OCI-LY3 (cell line): ENCODE measurements at regions not wholly inside any gene's neighbourhood (a gene's known extent, or its start where the extent isn't known, plus 50 kb on each side); places are given as distances from the start of the nearest gene placed in this dataset.
A peak's percentile ranks its signal among the peaks of the same experiment; 100 is the strongest.
"Not testable (repeated sequence)": the region's sequence is repeated elsewhere in the genome, so short reads cannot be mapped to it uniquely, and the experiment has no call there.

Source experiments
- H2AFZ ChIP-seq: fragments of 200-600, 300-600 bp; shearing (Covaris generic); 2 replicates; pipeline ENCODE4 v1.6.0; 2014; ENCODE audit warnings: antibody characterized with exemption, low read depth, low read length
- H3K27ac ChIP-seq: fragments of 200-600, 300-600 bp; sonication (generic); 2 replicates; pipeline ENCODE4 v1.5.1; 2014; ENCODE audit warnings: mild to moderate bottlenecking, low read length, moderate library complexity, mixed read lengths
- H3K27me3 ChIP-seq: fragments of 200-600, 300-600 bp; sonication (generic); 2 replicates; pipeline ENCODE4 v1.6.1; 2014; ENCODE audit warnings: low read depth, low read length, mixed read lengths
- H3K36me3 ChIP-seq: fragments of 200-600, 300-600 bp; sonication (generic); replicated peaks from 2 replicates; pipeline ENCODE3; 2014; ENCODE audit warnings: low read depth, low read length, mixed read lengths
- H3K4me1 ChIP-seq: fragments of 300-600, 200-600 bp; sonication (generic); 2 replicates; pipeline ENCODE4 v1.6.1; 2014; ENCODE audit warnings: low read length, mixed read lengths
- H3K4me2 ChIP-seq: fragments of 200-600, 300-600 bp; sonication (generic); 2 replicates; pipeline ENCODE4 v1.6.1; 2014; ENCODE audit warnings: low read length, mixed read lengths
- H3K4me3 ChIP-seq: fragments of 300-600, 200-600 bp; sonication (generic); 2 replicates; pipeline ENCODE4 v1.5.1; 2014; ENCODE audit warnings: antibody characterized with exemption, mild to moderate bottlenecking, low read length, moderate library complexity
- H3K79me2 ChIP-seq: fragments of 300-600, 200-600 bp; shearing (Covaris generic); 2 replicates; pipeline ENCODE4 v1.6.1; 2014; ENCODE audit warnings: mild to moderate bottlenecking, low read length, mixed read lengths
- H3K9ac ChIP-seq: fragments of 300-600, 200-600 bp; shearing (Covaris generic); 2 replicates; pipeline ENCODE4 v1.6.0; 2014; ENCODE audit warnings: mild to moderate bottlenecking, low read length, moderate library complexity
- H3K9me3 ChIP-seq: fragments of 200-600, 300-600 bp; shearing (Covaris generic); 2 replicates; pipeline ENCODE4 v1.6.1; 2014; ENCODE audit warnings: low read length, mixed read lengths; ENCODE audit not compliant: insufficient read depth
- H4K20me1 ChIP-seq: fragments of 200-600, 300-600 bp; sonication (generic); 2 replicates; pipeline ENCODE4 v1.6.1; 2016; ENCODE audit warnings: low read length, mixed read lengths; ENCODE audit not compliant: insufficient read depth
- EZH2phosphoT487 ChIP-seq: fragments of 200-600 bp; shearing (Covaris generic); IDR thresholded peaks from 2 replicates; pipeline ENCODE4 v1.6.1; 2018; ENCODE audit warnings: antibody characterized with exemption, mixed run types, low read depth
- TF ChIP-seq, protein P1 (sequence below): fragments of 200-600, 300-600 bp; sonication (generic); IDR thresholded peaks from 2 replicates; pipeline ENCODE4 v1.5.1; 2014; ENCODE audit warnings: antibody characterized with exemption, low read length, low read depth

DNA sequence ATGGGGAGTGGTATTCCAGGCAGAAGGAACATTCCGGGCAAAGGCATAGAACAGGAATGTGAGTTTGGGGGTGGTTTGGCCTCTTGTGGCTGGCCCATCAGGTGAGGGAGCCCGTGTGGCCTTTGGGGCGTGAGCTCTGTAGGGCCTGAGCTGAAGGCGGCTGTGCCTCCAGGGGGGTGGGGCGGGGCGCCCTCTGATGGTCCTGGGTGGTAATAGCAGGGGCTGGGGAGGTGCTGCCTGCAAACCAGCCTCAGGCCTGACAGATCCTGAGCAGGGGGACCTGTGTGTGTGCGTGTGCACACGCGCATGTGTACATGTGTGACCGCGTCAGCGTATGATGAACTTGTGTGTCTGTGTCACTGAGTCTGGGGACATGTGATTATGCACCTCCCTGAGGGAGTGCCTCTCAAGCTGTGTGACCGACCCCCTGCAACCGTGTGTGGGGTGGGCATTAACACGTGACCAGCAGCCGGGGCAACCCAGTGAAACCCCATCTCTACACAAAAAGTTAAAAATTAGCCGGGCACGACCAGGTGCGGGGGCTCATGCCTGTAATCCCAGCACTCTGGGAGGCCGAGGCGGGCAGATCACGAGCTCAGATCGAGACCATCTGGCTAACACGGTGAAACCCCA, 177.1 kb downstream of the TBC1D2B start:
- not testable (repeated sequence) for H2AFZ ChIP-seq, H4K20me1 ChIP-seq, H3K36me3 ChIP-seq, H3K4me3 ChIP-seq, H3K79me2 ChIP-seq, H3K27me3 ChIP-seq, H3K9me3 ChIP-seq
- Histone ChIP-seq H3K27ac (peak overlapping the region; percentile 90), H3K4me1 (peaks cover 58% of the 10 kb centered on the region), H3K4me2 (peak overlapping the region; percentile 34), H3K9ac (peak overlapping the region; percentile 55; the same call in 1 of the 2 replicates)
- TF ChIP-seq, protein P1, sequence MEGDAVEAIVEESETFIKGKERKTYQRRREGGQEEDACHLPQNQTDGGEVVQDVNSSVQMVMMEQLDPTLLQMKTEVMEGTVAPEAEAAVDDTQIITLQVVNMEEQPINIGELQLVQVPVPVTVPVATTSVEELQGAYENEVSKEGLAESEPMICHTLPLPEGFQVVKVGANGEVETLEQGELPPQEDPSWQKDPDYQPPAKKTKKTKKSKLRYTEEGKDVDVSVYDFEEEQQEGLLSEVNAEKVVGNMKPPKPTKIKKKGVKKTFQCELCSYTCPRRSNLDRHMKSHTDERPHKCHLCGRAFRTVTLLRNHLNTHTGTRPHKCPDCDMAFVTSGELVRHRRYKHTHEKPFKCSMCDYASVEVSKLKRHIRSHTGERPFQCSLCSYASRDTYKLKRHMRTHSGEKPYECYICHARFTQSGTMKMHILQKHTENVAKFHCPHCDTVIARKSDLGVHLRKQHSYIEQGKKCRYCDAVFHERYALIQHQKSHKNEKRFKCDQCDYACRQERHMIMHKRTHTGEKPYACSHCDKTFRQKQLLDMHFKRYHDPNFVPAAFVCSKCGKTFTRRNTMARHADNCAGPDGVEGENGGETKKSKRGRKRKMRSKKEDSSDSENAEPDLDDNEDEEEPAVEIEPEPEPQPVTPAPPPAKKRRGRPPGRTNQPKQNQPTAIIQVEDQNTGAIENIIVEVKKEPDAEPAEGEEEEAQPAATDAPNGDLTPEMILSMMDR = peak; percentile 54

- H2AFZ ChIP-seq, H3K4me3 ChIP-seq, H3K79me2 ChIP-seq, H3K4me2 ChIP-seq, H3K27me3 ChIP-seq, H3K36me3 ChIP-seq, H3K9me3 ChIP-seq, H4K20me1 ChIP-seq: not testable (repeated sequence)
- H3K9ac ChIP-seq = peak overlapping the region; percentile 55; the same call in 1 of the 2 replicates
- H3K27ac ChIP-seq = peak overlapping the region; percentile 90
- H3K4me1 ChIP-seq = peaks cover 62% of the 10 kb centered on the region
Measured at GRCh38 chr15:77899776-77900175, 177.7 kb downstream of the TBC1D2B start.

DNA sequence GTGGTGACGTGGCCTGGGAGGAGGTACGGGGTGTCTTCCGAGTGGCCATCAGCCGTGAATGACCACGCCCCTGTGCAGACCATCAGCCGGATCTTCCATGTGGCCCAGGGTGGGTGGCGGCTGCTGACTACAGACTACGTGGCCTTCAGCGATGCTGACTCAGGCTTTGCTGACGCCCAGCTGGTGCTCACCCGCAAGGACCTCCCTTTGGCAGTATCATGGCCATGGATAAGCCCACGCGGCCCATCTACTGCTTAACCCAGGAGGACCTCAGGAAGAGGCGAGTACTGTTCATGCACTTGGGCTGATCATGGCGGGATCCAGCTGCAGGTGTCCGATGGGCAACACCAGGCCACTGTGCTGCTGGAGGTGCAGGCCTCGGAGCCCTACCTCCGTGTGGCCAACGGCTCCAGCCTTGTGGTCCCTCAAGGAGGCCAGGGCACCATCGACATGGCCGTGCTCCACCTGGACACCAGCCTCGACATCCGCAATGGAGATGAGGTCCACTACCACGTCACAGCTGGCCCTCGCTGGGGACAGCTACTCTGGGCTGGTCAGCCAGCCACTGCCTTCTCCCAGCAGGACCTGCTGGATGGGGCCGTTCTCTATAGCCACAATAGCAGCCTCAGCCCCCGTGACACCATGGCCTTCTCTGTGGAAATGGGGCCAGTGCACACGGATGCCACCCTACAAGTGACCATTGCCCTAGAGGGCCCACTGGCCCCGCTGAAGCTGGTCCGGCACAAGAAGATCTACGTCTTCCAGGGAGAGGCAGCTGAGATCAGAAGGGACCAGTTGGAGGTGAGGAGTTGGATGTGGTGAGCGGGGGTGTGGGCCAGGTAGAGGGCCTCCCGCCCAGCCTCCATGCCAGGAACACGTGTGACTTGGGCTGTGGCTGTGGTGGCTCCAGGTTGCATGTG, 178.4 kb downstream of the TBC1D2B start:
- no peak overlapping the region for H2AFZ ChIP-seq
- H3K27ac ChIP-seq = peak overlapping the region; percentile 90
- H3K27me3 ChIP-seq = no peaks in the 10 kb centered on the region
- no peaks in the 10 kb centered on the region for H4K20me1 ChIP-seq
- H3K9ac ChIP-seq = no peak overlapping the region; the same call in 1 of the 2 replicates
- H3K4me2 ChIP-seq = no peak overlapping the region
- H3K36me3 ChIP-seq = no peaks in the 10 kb centered on the region
- H3K9me3 ChIP-seq = no peaks in the 10 kb centered on the region
- no peak overlapping the region for H3K4me3 ChIP-seq
- H3K4me1 ChIP-seq = peaks cover 63% of the 10 kb centered on the region
- no peak for TF ChIP-seq EZH2phosphoT487
- TF ChIP-seq, protein P1 = no peak
- no peaks in the 10 kb centered on the region for H3K79me2 ChIP-seq

DNA sequence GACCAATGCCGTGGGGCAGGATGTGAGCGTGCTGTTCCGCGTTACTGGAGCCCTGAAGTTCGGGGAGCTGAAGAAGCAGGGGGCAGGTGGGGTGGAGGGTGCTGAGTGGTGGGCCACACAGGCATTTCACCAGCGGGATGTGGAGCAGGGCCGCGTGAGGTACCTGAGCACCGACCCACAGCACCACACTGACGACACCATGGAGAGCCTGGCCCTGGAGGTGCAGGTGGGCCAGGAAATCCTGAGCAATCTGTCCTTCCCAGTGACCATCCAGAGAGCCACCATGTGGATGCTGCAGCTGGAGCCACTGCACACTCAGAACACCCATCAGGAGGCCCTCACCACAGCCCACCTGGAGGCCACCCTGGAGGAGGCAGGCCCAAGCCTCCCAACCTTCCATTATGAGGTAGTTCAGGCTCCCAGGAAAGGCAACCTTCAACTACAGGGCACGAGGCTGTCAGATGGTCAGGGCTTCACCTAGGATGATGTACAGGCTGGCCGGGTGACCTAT, 179.6 kb downstream of the TBC1D2B start:
- Histone ChIP-seq H2AFZ (no peak overlapping the region), H4K20me1 (no peaks in the 10 kb centered on the region)
- TF ChIP-seq, protein P1 = no peak

DNA sequence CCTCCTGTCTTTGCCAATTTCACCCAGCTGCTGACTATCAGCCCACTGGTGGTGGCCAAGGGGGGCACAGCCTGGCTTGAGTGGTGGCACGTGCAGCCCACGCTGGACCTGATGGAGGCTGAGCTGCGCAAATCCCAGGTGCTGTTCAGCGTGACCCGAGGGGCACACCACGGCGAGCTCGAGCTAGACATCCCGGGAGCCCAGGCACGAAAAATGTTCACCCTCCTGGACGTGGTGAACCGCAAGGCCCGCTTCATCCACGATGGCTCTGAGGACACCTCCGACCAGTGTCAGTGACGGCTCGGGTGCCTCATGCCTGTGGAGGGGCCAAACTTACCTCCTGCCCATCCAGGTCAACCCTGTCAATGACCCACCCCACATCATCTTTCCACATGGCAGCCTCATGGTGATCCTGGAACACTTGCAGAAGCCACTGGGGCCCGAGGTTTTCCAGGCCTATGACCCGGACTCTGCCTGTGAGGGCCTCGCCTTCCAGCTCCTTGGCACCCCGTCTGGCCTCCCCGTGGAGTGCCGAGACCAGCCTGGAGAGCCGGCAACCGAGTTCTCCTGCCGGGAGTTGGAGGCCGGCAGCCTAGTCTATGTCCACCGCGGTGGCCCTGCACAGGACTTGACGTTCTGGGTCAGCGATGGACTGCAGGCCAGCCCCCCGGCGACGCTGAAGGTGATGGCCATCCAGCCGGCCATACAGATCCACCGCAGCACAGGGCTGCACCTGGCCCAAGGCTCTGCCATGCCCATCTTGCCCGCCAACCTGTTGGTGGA, 180.2 kb downstream of the TBC1D2B start:
- not testable (repeated sequence) for H4K20me1 ChIP-seq, H3K4me2 ChIP-seq, H3K36me3 ChIP-seq, H3K79me2 ChIP-seq, H3K9ac ChIP-seq, H3K4me3 ChIP-seq, H3K27me3 ChIP-seq, H3K9me3 ChIP-seq, H2AFZ ChIP-seq, H3K27ac ChIP-seq
- peaks cover 69% of the 10 kb centered on the region for H3K4me1 ChIP-seq

More for the DNA sequence above, 179.6 kb downstream of the TBC1D2B start:
- Histone ChIP-seq H3K27ac (no peak overlapping the region), H3K4me1 (peaks cover 69% of the 10 kb centered on the region), H3K79me2 (no peaks in the 10 kb centered on the region), H3K4me2 (no peak overlapping the region), H3K27me3 (no peaks in the 10 kb centered on the region), H3K9me3 (no peaks in the 10 kb centered on the region), H3K4me3 (no peak overlapping the region), H3K9ac (no peak overlapping the region), H3K36me3 (no peaks in the 10 kb centered on the region)

DNA sequence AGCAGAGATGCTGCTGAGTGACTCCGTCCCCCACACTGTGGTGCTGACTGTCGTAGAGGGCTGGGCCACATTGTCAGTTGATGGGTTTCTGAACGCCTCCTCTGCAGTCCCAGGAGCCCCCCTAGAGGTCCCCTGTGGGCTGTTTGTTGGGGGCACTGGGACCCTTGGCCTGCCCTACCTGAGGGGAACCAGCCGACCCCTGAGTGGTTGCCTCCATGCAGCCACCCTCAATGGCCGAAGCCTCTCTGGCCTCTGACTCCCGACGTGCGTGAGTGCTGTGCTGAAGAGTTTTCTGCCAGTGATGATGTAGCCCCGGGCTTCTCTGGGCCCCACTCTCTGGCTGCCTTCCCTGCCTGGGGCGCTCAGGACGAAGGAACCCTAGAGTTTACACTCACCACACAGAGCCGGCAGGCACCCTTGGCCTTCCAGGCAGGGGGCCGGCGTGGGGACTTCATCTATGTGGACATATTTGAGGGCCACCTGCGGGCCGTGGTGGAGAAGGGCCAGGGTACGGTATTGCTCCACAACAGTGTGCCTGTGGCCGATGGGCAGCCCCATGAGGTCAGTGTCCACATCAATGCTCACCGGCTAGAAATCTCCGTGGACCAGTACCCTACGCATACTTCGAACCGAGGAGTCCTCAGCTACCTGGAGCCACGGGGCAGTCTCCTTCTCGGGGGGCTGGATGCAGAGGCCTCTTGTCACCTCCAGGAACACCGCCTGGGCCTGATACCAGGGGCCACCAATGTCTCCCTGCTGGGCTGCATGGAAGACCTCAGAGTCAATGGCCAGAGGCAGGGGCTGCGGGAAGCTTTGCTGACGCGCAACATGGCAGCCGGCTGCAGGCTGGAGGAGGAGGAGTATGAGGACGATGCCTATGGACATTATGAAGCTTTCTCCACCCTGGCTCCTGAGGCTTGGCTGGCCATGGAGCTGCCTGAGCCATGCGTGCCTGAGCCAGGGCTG, 181.1 kb downstream of the TBC1D2B start:
- H4K20me1 ChIP-seq, H3K9me3 ChIP-seq, H3K27ac ChIP-seq, H3K9ac ChIP-seq, H2AFZ ChIP-seq, H3K4me2 ChIP-seq, H3K36me3 ChIP-seq, H3K4me3 ChIP-seq, H3K27me3 ChIP-seq, H3K79me2 ChIP-seq: not testable (repeated sequence)
- H3K4me1 ChIP-seq = peaks cover 69% of the 10 kb centered on the region
